ENCODE measurements at regions not wholly inside any gene's neighbourhood (a gene's known extent, or its start where the extent isn't known, plus 50 kb on each side); places are given as distances from the start of the nearest gene placed in this dataset.
A peak's percentile ranks its signal among the peaks of the same experiment; 100 is the strongest.

DNA sequence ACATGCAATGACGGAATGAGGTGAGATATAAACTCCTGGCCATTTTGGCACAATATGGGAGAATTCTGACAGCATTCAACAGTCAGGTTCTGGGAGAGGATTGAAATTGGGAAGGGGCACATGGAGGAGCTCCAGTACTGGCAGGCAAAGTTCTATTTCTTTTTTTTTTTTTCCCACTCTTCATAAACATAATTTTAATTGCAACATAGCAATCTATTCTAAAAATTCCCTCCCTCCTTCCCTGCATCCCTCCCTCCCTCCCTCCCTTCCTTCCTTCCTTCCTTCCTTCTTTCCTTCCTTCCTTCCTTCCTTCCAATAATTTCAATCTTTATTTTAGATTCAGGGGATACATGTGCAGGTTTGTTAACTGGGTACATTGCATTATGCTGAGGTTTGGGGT is 93.2 kb downstream of the PTCSC3 start:
- Mint-ChIP-seq H3K4me3 (no peak overlapping the region), H3K36me3 (ENCODE audit: low read depth) (no peaks in the 10 kb centered on the region), H3K27me3 (peaks cover 9% of the 10 kb centered on the region), H3K27ac (no peak overlapping the region), H3K4me1 (no peaks in the 10 kb centered on the region), H3K9me3 (no peaks in the 10 kb centered on the region)
- no peak for DNase-seq
- POLR2A ChIA-PET = no interaction called here
- CTCF ChIA-PET = interaction anchor here (0.6 kb wide), 1 partner anchor 474 kb away, joined by 3 read pairs; no protein-coding TSS in a partner anchor

DNA sequence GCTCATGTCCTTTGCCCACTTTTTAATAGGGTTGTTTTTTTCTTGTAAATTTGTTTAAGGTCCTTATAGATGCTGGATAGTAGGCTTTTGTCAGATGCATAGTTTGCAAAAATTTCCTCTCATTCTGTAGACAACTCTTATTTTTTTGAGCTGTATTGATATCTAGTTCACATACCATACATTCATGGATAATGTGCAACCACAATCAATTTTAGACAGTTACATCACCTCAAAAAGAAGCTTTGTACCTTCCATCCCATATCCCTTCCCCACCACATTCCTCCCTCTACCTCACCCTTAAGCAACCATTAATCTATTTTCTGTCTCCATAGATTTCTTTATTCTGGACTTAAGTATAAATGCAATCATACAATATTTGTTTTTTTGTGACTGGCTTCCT is 98.4 kb downstream of the PTCSC3 start:
- H3K36me3 Mint-ChIP-seq (ENCODE audit: low read depth) = no peaks in the 10 kb centered on the region
- no peak overlapping the region for H3K27ac Mint-ChIP-seq
- peaks cover 17% of the 10 kb centered on the region for H3K27me3 Mint-ChIP-seq
- CTCF ChIA-PET = interaction anchor here (1.2 kb wide), 1 partner anchor 9 kb away, joined by 4 read pairs; no protein-coding TSS in a partner anchor
- POLR2A ChIA-PET = no interaction called here
- no peak overlapping the region for H3K4me3 Mint-ChIP-seq
- no peak for DNase-seq
- H3K4me1 Mint-ChIP-seq = no peaks in the 10 kb centered on the region
- no peaks in the 10 kb centered on the region for H3K9me3 Mint-ChIP-seq

DNA sequence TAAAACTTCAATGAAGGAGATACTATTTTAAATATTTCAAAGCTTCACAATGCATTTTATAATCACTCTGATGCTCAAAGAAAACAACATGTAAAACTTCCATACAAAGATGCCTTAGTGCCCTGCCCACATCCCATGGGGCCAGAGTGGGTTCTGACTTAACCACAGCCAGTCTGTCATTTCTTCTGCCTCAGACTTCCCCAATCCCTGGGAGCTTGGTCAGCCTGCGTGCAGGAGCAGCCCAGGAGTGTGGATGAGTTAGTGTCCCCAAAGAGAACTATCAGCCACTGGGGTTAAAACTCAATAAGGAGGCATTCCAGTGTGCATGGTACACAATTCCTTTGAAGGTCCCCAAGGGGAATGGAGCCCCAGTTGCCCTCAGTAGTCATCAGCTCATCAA is 100.3 kb downstream of the PTCSC3 start:
- POLR2A ChIA-PET = no interaction called here
- DNase-seq = no peak
- Mint-ChIP-seq H3K4me3 (no peak overlapping the region), H3K4me1 (no peaks in the 10 kb centered on the region), H3K27ac (no peak overlapping the region), H3K9me3 (no peaks in the 10 kb centered on the region), H3K27me3 (peaks cover 16% of the 10 kb centered on the region), H3K36me3 (ENCODE audit: low read depth) (no peaks in the 10 kb centered on the region)
- CTCF ChIA-PET = no interaction called here

DNA sequence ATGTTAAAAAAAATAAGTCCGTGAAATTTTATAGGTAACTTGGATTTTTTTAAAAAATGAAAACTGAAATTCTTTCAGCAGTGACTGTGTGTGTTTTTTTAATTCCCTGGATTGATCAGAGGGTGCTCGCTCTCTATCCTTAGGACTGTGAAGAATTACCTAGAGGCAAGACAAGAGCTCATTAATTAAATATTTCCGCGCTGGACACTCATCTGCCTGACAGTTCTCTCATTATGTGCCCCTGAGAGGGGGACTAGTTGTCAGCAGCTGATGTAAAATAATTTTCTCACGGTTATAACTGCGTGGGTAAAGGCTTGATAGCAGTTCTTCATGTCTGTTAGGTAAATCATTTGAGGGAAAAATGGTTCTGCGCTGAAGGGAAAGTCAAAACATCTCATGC is 101.3 kb downstream of the PTCSC3 start:
- no peak overlapping the region for H3K27ac Mint-ChIP-seq
- H3K27me3 Mint-ChIP-seq = peaks cover 19% of the 10 kb centered on the region
- CTCF ChIA-PET = no interaction called here
- no peaks in the 10 kb centered on the region for H3K4me1 Mint-ChIP-seq
- no peak for DNase-seq
- H3K9me3 Mint-ChIP-seq = no peaks in the 10 kb centered on the region
- POLR2A ChIA-PET = no interaction called here
- H3K4me3 Mint-ChIP-seq = no peak overlapping the region
- H3K36me3 Mint-ChIP-seq (ENCODE audit: low read depth) = no peaks in the 10 kb centered on the region

DNA sequence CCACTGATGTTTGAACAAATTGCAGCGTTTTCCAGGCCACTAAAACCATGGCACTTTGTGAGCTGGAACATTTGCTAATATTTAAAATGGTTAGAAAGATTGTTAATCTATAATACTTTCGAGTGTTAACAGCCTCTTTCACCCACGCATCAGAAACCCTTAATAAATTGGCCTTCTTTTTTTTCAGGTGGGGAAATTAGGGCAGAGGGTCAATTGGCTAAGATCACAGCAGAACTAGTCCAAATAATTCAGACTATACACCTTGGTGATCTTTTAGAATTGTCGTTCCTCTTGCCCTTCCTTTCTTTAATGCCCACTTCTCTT is 105.8 kb downstream of the PTCSC3 start:
- POLR2A ChIA-PET = no interaction called here
- H3K27ac Mint-ChIP-seq = no peak overlapping the region
- no peaks in the 10 kb centered on the region for H3K36me3 Mint-ChIP-seq (ENCODE audit: low read depth)
- H3K9me3 Mint-ChIP-seq = no peaks in the 10 kb centered on the region
- no peak overlapping the region for H3K4me3 Mint-ChIP-seq
- CTCF ChIA-PET = interaction anchor here (0.7 to 2.5 kb wide), 3 partner anchors 188 to 562 kb away, joined by 4 to 7 read pairs (median 5); no protein-coding TSS in a partner anchor
- peaks cover 20% of the 10 kb centered on the region for H3K27me3 Mint-ChIP-seq
- H3K4me1 Mint-ChIP-seq = no peaks in the 10 kb centered on the region
- DNase-seq = no peak

DNA sequence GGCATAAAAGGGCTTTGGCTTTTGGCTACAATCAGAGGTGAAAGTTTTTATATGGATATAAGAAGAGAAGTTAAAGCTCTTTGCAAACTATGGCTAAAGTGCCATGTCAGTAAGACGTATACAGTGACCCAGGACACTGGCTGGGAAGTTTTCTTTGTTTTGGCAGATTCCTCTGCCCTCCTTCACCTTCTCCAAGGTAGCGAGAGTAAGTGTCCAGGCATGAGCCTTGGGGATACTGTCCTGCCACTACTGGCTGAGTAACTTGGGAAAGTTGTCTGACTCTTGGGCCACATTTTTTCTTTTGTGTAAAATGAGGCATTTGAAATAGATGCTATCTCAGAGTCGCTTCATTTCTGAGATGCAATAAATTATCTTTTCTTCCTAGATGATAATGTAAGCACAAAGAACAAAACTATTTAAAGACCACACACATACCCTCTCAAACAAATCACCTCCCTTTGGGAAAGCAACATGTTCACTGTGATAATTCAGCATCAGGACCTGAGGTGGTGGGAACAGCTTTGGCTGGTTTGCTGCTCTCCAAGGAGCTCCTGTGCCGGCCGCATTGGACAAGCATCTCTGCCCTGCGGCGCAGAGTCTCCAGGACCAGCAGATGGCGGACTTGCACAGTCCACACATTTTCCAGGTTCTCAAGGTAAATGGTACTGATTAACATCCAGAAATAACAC is 106.3 kb downstream of the PTCSC3 start:
- Mint-ChIP-seq H3K9me3 (no peaks in the 10 kb centered on the region), H3K4me3 (no peak overlapping the region), H3K27ac (no peak overlapping the region), H3K27me3 (peaks cover 20% of the 10 kb centered on the region), H3K4me1 (no peaks in the 10 kb centered on the region), H3K36me3 (ENCODE audit: low read depth) (no peaks in the 10 kb centered on the region)
- POLR2A ChIA-PET = interaction anchor here (1.0 kb wide), 1 partner anchor 250 kb away, joined by 3 read pairs; the partner anchor contains the start of gene MBIP
- peak; percentile 55 for DNase-seq
- CTCF ChIA-PET = interaction anchor here (0.7 to 2.5 kb wide), 6 partner anchors 7 to 563 kb away, joined by 4 to 11 read pairs (median 4); no protein-coding TSS in a partner anchor

DNA sequence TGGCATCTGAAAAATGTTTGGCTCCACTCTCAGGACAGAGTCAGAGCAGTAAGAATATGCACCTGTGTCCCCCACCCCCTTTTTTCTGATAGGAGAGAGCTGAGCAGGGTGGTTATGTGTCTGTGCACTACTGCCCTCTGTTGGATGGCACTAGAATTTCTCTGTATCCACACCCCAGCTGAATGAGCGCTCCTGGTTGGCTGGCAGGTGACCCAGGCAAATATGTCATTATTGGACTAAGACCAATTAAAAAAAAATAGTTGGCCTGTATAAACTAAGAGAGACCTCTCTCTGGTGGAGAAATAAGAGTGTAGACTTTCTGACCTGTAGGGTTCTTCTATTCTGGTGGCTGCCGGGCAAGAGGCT is 107.0 kb downstream of the PTCSC3 start:
- Mint-ChIP-seq H3K9me3 (no peaks in the 10 kb centered on the region), H3K36me3 (ENCODE audit: low read depth) (no peaks in the 10 kb centered on the region), H3K27ac (no peak overlapping the region), H3K27me3 (peaks cover 23% of the 10 kb centered on the region), H3K4me1 (no peaks in the 10 kb centered on the region), H3K4me3 (no peak overlapping the region)
- peak; percentile 52 for DNase-seq
- ChIA-PET POLR2A (interaction anchor here (1.0 kb wide), 1 partner anchor 251 kb away, joined by 3 read pairs; the partner anchor contains the start of gene MBIP), CTCF (interaction anchor here (0.7 to 2.5 kb wide), 6 partner anchors 8 to 304 kb away, joined by 3 to 11 read pairs (median 4); no protein-coding TSS in a partner anchor)

DNA sequence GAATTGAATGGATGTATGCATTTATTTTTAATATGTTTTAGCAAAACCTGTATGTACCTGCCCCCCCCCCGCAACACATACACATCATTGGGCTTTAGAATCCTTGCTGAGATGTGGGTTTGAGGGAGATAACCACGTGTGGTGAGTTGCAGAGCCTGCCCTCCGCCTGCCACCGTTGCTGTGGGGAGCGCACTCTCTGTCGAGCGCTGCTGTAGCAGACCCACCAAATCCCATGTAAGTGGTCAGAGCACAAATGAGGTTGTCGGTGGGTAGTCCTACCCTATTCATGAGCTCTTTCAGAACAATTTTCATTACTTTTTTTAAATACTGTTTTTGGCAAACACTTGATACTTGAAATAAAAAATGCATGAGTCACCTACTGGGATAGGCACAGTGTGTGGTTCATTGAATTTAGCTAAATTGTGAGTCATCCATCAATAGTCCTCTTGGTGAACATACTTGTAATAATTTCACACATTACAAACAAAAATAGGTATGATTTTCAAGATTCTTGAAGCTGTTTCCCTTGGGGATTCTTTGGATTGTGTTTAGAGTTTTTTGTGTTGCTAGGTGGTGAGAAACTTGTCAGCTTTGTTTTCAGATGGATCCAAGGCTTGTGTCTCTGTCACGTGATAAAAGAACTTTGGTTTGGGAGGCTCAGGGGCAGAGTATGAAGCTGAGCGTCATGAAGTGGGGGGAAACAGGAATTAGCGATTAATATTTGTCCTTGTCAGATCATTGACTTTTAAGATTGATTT is 107.6 kb downstream of the PTCSC3 start:
- POLR2A ChIA-PET = no interaction called here
- H3K9me3 Mint-ChIP-seq = no peaks in the 10 kb centered on the region
- H3K27ac Mint-ChIP-seq = no peak overlapping the region
- no peaks in the 10 kb centered on the region for H3K36me3 Mint-ChIP-seq (ENCODE audit: low read depth)
- CTCF ChIA-PET = interaction anchor here (0.7 to 2.5 kb wide), 6 partner anchors 9 to 305 kb away, joined by 3 to 11 read pairs (median 4); no protein-coding TSS in a partner anchor
- no peak for DNase-seq
- no peaks in the 10 kb centered on the region for H3K4me1 Mint-ChIP-seq
- H3K4me3 Mint-ChIP-seq = no peak overlapping the region
- peaks cover 22% of the 10 kb centered on the region for H3K27me3 Mint-ChIP-seq

DNA sequence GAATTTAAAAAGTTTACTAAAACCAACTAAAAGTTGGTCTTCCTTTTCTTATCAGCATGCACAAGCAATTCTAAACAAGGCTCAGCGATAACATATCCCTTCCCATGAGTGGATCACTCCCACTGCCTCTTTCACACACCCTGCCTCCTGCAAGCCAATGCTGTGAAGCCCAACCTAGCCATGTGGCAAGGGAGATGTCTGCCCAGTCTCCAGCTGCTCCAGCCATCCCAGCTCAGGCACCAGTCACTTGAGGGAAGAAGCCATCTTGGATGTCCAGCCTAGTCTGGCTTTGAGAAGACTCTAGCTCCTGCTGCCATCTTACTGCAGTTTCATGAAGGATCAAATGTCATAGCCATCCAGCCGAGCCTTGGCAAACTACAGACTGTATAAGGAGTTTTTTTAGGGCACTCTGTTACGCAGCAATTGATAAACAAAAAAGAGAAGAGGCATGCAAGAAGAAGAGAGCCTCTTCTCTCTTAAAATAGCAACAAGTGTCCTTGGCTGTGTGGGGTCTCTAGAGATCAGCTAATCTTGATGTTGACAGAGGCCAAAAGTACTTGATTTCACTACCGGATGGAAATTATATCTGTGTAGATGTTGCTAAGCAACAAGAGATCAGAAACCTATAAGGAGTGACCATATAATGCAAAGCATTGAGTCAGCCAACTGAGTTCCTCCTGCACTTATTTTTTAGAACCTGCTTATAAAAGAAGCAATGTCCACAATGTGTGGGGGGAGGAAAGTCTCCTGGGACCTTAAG is 108.9 kb downstream of the PTCSC3 start:
- Mint-ChIP-seq H3K9me3 (no peaks in the 10 kb centered on the region), H3K27ac (no peak overlapping the region), H3K4me1 (no peaks in the 10 kb centered on the region), H3K36me3 (ENCODE audit: low read depth) (no peaks in the 10 kb centered on the region), H3K27me3 (peaks cover 28% of the 10 kb centered on the region), H3K4me3 (no peak overlapping the region)
- DNase-seq = no peak
- POLR2A ChIA-PET = no interaction called here
- CTCF ChIA-PET = no interaction called here

DNA sequence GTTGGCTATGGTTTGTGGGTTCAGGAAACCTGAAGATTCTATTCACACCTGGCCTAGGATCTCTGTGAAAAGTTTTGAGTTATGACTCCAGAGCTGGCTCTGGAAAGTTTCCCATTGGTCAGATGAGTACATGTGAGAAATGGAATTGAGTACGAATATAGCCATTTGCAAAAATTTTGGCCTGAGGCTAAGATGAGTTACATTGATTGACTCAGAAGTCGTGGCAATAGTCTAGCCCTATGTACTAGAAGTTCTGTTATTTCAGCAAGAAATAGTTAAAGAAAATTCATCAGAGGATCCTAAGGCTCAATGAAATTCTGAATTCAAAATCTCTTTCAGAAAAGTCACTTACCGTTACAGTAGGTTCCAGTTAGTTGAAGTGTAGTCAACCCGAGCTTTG is 109.9 kb downstream of the PTCSC3 start:
- Mint-ChIP-seq H3K9me3 (no peaks in the 10 kb centered on the region), H3K27me3 (peaks cover 30% of the 10 kb centered on the region), H3K36me3 (ENCODE audit: low read depth) (no peaks in the 10 kb centered on the region), H3K4me3 (no peak overlapping the region), H3K4me1 (no peaks in the 10 kb centered on the region), H3K27ac (no peak overlapping the region)
- ChIA-PET POLR2A (no interaction called here), CTCF (interaction anchor here (0.5 kb wide), 1 partner anchor 510 kb away, joined by 4 read pairs; no protein-coding TSS in a partner anchor)
- no peak for DNase-seq

DNA sequence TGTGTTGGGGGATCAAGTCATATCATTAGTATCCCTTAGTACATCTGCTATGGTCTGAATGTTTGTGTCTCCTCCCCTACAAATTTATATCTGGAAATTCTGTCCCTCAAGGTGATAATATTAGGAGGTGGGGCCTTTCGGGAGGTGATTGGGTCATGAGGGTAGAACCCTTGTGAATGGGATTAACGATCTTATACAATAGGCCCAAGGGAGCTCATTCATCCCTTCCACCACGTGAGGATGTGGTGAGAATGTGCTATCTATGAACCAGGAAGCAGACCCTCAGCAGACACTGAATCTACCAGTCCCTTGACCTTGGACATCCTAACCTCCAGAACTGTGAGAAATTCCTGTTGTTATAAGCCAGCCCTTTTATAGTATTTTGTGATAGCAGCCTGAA is 110.7 kb downstream of the PTCSC3 start:
- ChIA-PET POLR2A (no interaction called here), CTCF (no interaction called here)
- no peaks in the 10 kb centered on the region for H3K4me1 Mint-ChIP-seq
- no peak overlapping the region for H3K27ac Mint-ChIP-seq
- DNase-seq = no peak
- H3K9me3 Mint-ChIP-seq = no peaks in the 10 kb centered on the region
- H3K36me3 Mint-ChIP-seq (ENCODE audit: low read depth) = no peaks in the 10 kb centered on the region
- no peak overlapping the region for H3K4me3 Mint-ChIP-seq
- peaks cover 29% of the 10 kb centered on the region for H3K27me3 Mint-ChIP-seq

DNA sequence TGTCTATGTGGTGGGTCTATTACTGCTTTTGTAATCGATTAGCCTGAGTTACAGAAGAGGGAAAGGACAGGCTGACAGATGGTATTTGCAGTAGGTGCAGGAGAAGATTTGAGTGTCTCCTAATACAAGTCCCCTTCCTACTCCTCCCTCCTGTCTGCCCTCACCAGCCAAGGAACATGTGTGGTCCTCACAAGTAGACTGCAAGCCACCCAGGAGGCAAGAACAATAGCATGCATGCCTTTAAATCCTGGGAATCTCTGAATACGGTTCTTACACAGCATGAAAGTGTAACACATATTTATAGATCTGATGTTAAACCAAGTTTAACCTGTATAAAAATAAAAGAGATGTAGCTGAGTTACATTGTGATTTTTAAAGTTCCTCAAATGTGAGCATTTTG is 117.0 kb downstream of the PTCSC3 start:
- no peak overlapping the region for H3K4me3 Mint-ChIP-seq
- no peaks in the 10 kb centered on the region for H3K4me1 Mint-ChIP-seq
- ChIA-PET POLR2A (no interaction called here), CTCF (interaction anchor here (1.1 kb wide), 1 partner anchor 10 kb away, joined by 4 read pairs; no protein-coding TSS in a partner anchor)
- H3K27ac Mint-ChIP-seq = no peak overlapping the region
- DNase-seq = no peak
- H3K27me3 Mint-ChIP-seq = peaks cover 24% of the 10 kb centered on the region
- H3K36me3 Mint-ChIP-seq (ENCODE audit: low read depth) = no peaks in the 10 kb centered on the region
- no peaks in the 10 kb centered on the region for H3K9me3 Mint-ChIP-seq
